Trophoblast cell (in vitro differentiated cells and primary cell): ENCODE measurements at regions not wholly inside any gene's neighbourhood (a gene's known extent, or its start where the extent isn't known, plus 50 kb on each side); places are given as distances from the start of the nearest gene placed in this dataset.

ENCODE experiments used
- DNase-seq, 2 donors: peaks; one replicate each; pipeline ENCODE4 v3.0.0-alpha.2; 2016
- H2AFZ ChIP-seq: 2 replicates; pipeline ENCODE4 v1.6.1; 2013; ENCODE audit warnings: low read length, moderate library complexity, mild to moderate bottlenecking; ENCODE audit not compliant: insufficient read depth, poor library complexity
- H2AK5ac ChIP-seq: 2 replicates; pipeline ENCODE4 v1.6.1; 2013; ENCODE audit warnings: mild to moderate bottlenecking, low read length
- H2BK120ac ChIP-seq: 2 replicates; pipeline ENCODE4 v1.6.1; 2013; ENCODE audit warnings: low read length, mild to moderate bottlenecking, moderate library complexity; ENCODE audit not compliant: insufficient read depth, poor library complexity
- H2BK12ac ChIP-seq: 2 replicates; pipeline ENCODE4 v1.6.1; 2013; ENCODE audit warnings: mild to moderate bottlenecking, low read length, moderate library complexity
- H2BK5ac ChIP-seq: 2 replicates; pipeline ENCODE4 v1.6.1; 2013; ENCODE audit warnings: low read length, low read depth, moderate library complexity, mild to moderate bottlenecking; ENCODE audit not compliant: poor library complexity
- H3K14ac ChIP-seq: 2 replicates; pipeline ENCODE4 v1.6.1; 2013; ENCODE audit warnings: mild to moderate bottlenecking, low read length
- H3K18ac ChIP-seq: 2 replicates; pipeline ENCODE4 v1.6.1; 2013; ENCODE audit warnings: mild to moderate bottlenecking, low read length
- H3K23ac ChIP-seq: 2 replicates; pipeline ENCODE4 v1.6.1; 2013; ENCODE audit warnings: low read length
- H3K27ac ChIP-seq: 2 replicates; pipeline ENCODE4 v1.5.1; 2013; ENCODE audit warnings: low read depth, mild to moderate bottlenecking, inconsistent platforms, low read length, moderate library complexity
- H3K27me3 ChIP-seq: 2 replicates; pipeline ENCODE4 v1.6.1; 2013; ENCODE audit warnings: inconsistent platforms, mild to moderate bottlenecking, low read length, moderate library complexity; ENCODE audit not compliant: insufficient read depth
- H3K36me3 ChIP-seq, 2 experiments: 1 replicate in 1 of 2; 2 replicates in 1 of 2; pipeline ENCODE4 v1.6.1; 2013; ENCODE audit warnings: low read length in 2 of 2, mild to moderate bottlenecking in 2 of 2, moderate library complexity in 1 of 2; ENCODE audit not compliant: insufficient read depth in 2 of 2, control insufficient read depth in 1 of 2
- H3K4ac ChIP-seq: 2 replicates; pipeline ENCODE4 v1.6.1; 2013; ENCODE audit warnings: low read depth, mild to moderate bottlenecking, low read length, moderate library complexity
- H3K4me1 ChIP-seq, 2 experiments: 1 replicate in 1 of 2; 2 replicates in 1 of 2; pipeline ENCODE4 v1.6.1; 2013; ENCODE audit warnings: low read length in 2 of 2, mild to moderate bottlenecking in 2 of 2, moderate library complexity in 1 of 2; ENCODE audit not compliant: insufficient read depth in 2 of 2, control insufficient read depth in 1 of 2
- H3K4me2 ChIP-seq: 2 replicates; pipeline ENCODE4 v1.6.1; 2013; ENCODE audit warnings: inconsistent platforms, mild to moderate bottlenecking, low read length, moderate library complexity
- H3K4me3 ChIP-seq: 2 replicates; pipeline ENCODE4 v1.5.1; 2013; ENCODE audit warnings: mild to moderate bottlenecking, low read depth, low read length, inconsistent platforms
- H3K79me1 ChIP-seq: one replicate; pipeline ENCODE4 v1.6.1; 2013; ENCODE audit warnings: low read length
- H3K79me2 ChIP-seq: 2 replicates; pipeline ENCODE4 v1.6.1; 2013; ENCODE audit warnings: low read length, mild to moderate bottlenecking; ENCODE audit not compliant: control insufficient read depth, insufficient read depth, poor library complexity
- H3K9ac ChIP-seq: 2 replicates; pipeline ENCODE4 v1.6.1; 2013; ENCODE audit warnings: mild to moderate bottlenecking, low read length
- H3K9me3 ChIP-seq: 2 replicates; pipeline ENCODE4 v1.6.1; 2013; ENCODE audit warnings: low read depth, mild to moderate bottlenecking, control low read depth, inconsistent platforms, low read length; ENCODE audit not compliant: insufficient read depth
- H4K12ac ChIP-seq: 2 replicates; pipeline ENCODE4 v1.6.1; 2013; ENCODE audit warnings: low read depth, mild to moderate bottlenecking, low read length, moderate library complexity
- H4K8ac ChIP-seq: 2 replicates; pipeline ENCODE4 v1.6.1; 2013; ENCODE audit warnings: low read depth, mild to moderate bottlenecking, low read length, moderate library complexity
- H4K91ac ChIP-seq: one replicate; pipeline ENCODE4 v1.6.1; 2013; ENCODE audit warnings: low read depth, mild to moderate bottlenecking, low read length, moderate library complexity
- WGBS: extraction: QIAGEN DNeasy Blood & Tissue Kit; methylation state at CpG from one replicate; pipeline ENCODE4 v1.1.7; 2013; ENCODE audit warnings: missing lambda C conversion rate; ENCODE audit not compliant: insufficient read length, insufficient coverage; ENCODE audit errors: extremely low coverage; 5-methylcytosine and 5-hydroxymethylcytosine counted together

DNA sequence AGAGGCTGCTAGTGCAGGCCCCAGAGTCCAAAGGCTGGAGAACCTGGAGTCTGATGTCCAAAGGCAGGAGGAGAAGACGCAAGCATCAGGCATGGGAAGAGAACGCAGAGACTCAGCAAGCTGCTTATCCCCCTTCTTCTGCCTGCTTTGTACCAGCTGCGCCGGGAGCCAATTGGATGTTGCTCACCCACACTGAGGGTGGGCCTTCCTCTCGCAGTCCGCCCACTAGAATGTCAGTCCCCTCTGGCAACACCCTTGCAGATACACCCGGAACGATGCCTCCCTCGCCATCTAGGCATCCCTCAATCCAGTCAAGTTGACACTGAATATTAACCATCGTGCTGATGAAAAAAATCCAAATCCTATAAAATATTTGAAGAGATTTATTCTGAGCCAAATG lies 141.6 kb downstream of the TWIST2 start:
- Histone ChIP-seq H2BK5ac (no peak overlapping the region), H3K79me1 (no peaks in the 10 kb centered on the region), H3K4me3 (no peak overlapping the region), H3K36me3 (no peaks in the 10 kb centered on the region), H3K9me3 (peaks cover 9% of the 10 kb centered on the region), H3K18ac (no peak overlapping the region), H3K27ac (no peak overlapping the region), H2AK5ac (no peak overlapping the region), H3K79me2 (no peaks in the 10 kb centered on the region), H2BK120ac (no peak overlapping the region), H3K9ac (no peak overlapping the region), H3K4me1 (no peaks in the 10 kb centered on the region), H2AFZ (no peak overlapping the region), H3K4ac (no peak overlapping the region), H4K12ac (no peak overlapping the region), H2BK12ac (no peak overlapping the region), H3K23ac (no peak overlapping the region), H3K4me2 (no peak overlapping the region), H4K8ac (no peak overlapping the region), H3K14ac (no peak overlapping the region), H4K91ac (no peak overlapping the region), H3K27me3 (no peaks in the 10 kb centered on the region)
- no CpG with 5 or more reads among the region's 10 CpGs for WGBS
- DNase-seq: no peak

DNA sequence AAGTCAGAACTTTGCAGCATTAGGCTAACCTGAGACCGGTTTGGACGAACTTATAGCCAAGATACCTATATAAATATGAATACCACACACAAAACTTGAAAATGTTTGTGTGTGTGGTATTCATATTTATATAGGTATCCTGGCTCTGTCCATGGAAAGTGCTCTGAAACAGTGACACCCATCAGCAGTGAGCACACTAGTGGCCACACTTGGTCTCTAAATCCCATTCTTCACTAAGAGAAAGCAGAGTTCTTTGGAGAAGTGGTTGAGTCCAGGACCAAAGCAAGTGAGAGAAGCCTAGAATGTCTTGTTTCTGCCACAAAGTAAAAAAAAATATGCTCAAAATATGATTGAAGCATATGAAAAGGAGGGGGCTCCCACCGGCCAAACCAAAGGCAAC lies 146.5 kb downstream of the TWIST2 start:
- Histone ChIP-seq H3K36me3 (no peaks in the 10 kb centered on the region), H3K4ac (no peak overlapping the region), H3K79me2 (no peaks in the 10 kb centered on the region), H2AK5ac (no peak overlapping the region), H3K9ac (no peak overlapping the region), H3K14ac (no peak overlapping the region), H3K27me3 (no peaks in the 10 kb centered on the region), H4K12ac (no peak overlapping the region), H4K8ac (no peak overlapping the region), H3K79me1 (no peaks in the 10 kb centered on the region), H2BK12ac (no peak overlapping the region), H3K9me3 (peaks cover 14% of the 10 kb centered on the region), H3K27ac (no peak overlapping the region), H3K23ac (no peak overlapping the region), H3K4me2 (no peak overlapping the region), H3K18ac (no peak overlapping the region), H2BK120ac (no peak overlapping the region), H3K4me1 (no peaks in the 10 kb centered on the region), H2BK5ac (no peak overlapping the region), H4K91ac (no peak overlapping the region), H2AFZ (no peak overlapping the region), H3K4me3 (no peak overlapping the region)
- no peak for DNase-seq
- WGBS: no CpG with 5 or more reads among the region's 3 CpGs

DNA sequence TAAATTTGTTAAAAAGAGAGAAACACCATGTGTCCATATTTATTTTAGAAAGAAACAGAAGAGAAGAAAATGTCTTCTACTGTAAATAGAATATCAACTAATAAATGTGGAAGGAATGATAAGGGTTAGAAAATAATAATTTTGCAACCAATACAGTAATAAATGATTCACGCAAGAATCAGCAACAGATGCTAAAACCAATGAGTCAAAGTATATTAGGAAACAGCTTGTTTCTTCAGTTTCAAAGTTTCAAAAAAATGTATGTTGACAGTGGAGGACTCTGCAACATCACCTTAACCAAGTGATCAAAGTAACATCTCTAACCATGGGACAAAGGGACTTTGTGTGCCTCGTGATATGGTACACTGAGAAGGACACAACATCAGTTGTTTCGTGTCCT lies 147.0 kb downstream of the TWIST2 start:
- Histone ChIP-seq H2BK120ac (no peak overlapping the region), H3K9me3 (peaks cover 12% of the 10 kb centered on the region), H3K23ac (no peak overlapping the region), H2BK12ac (no peak overlapping the region), H3K9ac (no peak overlapping the region), H3K27ac (no peak overlapping the region), H4K12ac (no peak overlapping the region), H3K4me1 (no peaks in the 10 kb centered on the region), H3K36me3 (no peaks in the 10 kb centered on the region), H2AFZ (no peak overlapping the region), H3K4me2 (no peak overlapping the region), H4K91ac (no peak overlapping the region), H2BK5ac (no peak overlapping the region), H4K8ac (no peak overlapping the region), H3K79me1 (no peaks in the 10 kb centered on the region), H3K79me2 (no peaks in the 10 kb centered on the region), H2AK5ac (no peak overlapping the region), H3K4ac (no peak overlapping the region), H3K18ac (no peak overlapping the region), H3K4me3 (no peak overlapping the region), H3K14ac (no peak overlapping the region), H3K27me3 (no peaks in the 10 kb centered on the region)
- no peak for DNase-seq
- no CpG with 5 or more reads among the region's 3 CpGs for WGBS

DNA sequence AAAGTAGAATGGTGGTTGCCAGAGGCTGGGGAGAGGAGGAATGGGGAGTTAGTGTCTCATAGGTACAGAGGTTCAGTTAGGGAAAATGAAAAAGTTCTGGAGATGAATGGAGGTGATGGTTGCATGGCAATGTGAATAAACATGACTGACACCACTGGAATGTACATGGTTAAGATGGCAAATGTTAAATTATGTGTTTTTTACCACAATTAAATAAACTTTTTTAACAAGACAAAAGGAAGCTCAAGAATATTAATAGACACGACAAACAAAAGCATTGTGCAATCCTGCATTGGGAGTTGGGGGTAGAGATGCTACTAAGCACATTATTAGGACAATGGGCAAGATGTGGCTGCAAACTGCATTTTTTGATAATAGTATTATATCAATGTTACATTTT lies 147.7 kb downstream of the TWIST2 start:
- Histone ChIP-seq H2AK5ac (no peak overlapping the region), H3K4me1 (no peaks in the 10 kb centered on the region), H4K8ac (no peak overlapping the region), H3K18ac (no peak overlapping the region), H3K4me3 (no peak overlapping the region), H3K27me3 (no peaks in the 10 kb centered on the region), H3K36me3 (no peaks in the 10 kb centered on the region), H3K4me2 (no peak overlapping the region), H2BK12ac (no peak overlapping the region), H3K4ac (no peak overlapping the region), H3K79me2 (no peaks in the 10 kb centered on the region), H4K12ac (no peak overlapping the region), H3K27ac (no peak overlapping the region), H3K79me1 (no peaks in the 10 kb centered on the region), H3K9me3 (peaks cover 14% of the 10 kb centered on the region), H3K9ac (no peak overlapping the region), H3K14ac (no peak overlapping the region), H2BK120ac (no peak overlapping the region), H4K91ac (no peak overlapping the region), H3K23ac (no peak overlapping the region), H2BK5ac (no peak overlapping the region), H2AFZ (no peak overlapping the region)
- WGBS: no CpG with 5 or more reads among the region's 1 CpG
- DNase-seq: no peak
